ENCODE measurements at regions not wholly inside any gene's neighbourhood (a gene's known extent, or its start where the extent isn't known, plus 50 kb on each side); places are given as distances from the start of the nearest gene placed in this dataset.

DNA sequence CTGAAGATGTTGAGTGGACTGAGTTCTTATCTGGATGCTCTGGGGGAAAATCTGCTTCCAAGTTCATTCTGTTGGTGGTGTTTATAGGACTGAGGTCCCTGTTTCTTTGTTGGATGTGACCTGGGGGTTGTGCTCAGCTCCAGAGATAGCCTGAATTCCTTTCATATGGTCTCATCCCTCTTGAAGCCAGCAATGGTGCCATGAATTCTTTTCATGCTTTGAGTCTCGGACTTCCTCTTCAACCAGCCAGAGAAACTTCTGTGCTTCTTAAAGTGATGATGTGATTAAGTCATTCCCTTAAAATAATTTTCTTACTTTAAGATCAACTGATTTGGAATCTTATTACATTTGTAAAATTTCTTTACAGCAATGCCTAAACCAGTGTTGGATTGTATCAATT, 233.8 kb upstream of the UGT8 start:
- TF ChIP-seq, protein P1, sequence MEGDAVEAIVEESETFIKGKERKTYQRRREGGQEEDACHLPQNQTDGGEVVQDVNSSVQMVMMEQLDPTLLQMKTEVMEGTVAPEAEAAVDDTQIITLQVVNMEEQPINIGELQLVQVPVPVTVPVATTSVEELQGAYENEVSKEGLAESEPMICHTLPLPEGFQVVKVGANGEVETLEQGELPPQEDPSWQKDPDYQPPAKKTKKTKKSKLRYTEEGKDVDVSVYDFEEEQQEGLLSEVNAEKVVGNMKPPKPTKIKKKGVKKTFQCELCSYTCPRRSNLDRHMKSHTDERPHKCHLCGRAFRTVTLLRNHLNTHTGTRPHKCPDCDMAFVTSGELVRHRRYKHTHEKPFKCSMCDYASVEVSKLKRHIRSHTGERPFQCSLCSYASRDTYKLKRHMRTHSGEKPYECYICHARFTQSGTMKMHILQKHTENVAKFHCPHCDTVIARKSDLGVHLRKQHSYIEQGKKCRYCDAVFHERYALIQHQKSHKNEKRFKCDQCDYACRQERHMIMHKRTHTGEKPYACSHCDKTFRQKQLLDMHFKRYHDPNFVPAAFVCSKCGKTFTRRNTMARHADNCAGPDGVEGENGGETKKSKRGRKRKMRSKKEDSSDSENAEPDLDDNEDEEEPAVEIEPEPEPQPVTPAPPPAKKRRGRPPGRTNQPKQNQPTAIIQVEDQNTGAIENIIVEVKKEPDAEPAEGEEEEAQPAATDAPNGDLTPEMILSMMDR (IDR thresholded peaks at IDR 0.05; ENCODE audit: low read depth, low read length) = no peak
- no peak for TF ChIP-seq POLR2A (IDR thresholded peaks at IDR 0.05; ENCODE audit: extremely low read depth, insufficient read length)
- TF ChIP-seq, protein P2, sequence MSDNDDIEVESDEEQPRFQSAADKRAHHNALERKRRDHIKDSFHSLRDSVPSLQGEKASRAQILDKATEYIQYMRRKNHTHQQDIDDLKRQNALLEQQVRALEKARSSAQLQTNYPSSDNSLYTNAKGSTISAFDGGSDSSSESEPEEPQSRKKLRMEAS (IDR thresholded peaks at IDR 0.05; ENCODE audit: low read depth, low read length) = no peak
